ENCODE measurements at regions not wholly inside any gene's neighbourhood (a gene's known extent, or its start where the extent isn't known, plus 50 kb on each side); places are given as distances from the start of the nearest gene placed in this dataset.

- Histone ChIP-seq H3K4me3 (ENCODE audit: low read length) (no peak overlapping the region), H3F3A (ENCODE audit: control insufficient read depth, insufficient read depth) (no peaks in the 10 kb centered on the region)
Observed at GRCh38 chr9:129351642-129352145, 173.6 kb upstream of the IER5L start.

DNA sequence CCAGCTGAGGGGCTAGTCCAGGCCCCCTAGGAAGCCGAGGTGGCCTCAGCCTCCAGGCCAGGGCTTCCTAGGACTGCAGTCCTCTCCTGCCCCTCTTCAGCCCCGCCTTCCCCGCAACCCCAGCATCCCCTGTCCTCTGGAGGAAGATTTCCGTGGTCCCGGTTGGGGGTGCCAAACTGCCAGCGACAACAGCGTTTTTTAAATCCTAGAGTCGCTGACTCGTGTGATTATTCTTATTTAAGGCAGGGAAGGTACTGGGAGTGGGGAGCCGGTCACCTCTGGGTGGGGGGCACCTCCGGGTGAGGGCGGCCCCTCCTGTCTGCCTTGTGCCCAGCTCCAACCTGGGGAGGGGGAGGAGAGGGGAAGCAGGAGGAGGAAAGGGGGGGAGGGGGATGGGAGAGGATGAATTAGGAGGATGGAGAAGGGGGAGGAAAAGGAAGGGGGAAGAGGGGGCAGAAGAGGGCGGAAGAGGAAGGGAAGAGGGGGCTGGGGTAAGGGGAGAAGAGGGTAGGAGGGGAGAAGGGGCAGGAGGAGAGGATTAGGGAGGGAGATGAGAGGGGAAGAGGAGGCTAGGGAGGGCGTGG is 173.1 kb upstream of the IER5L start:
- H3K4me2 ChIP-seq (ENCODE audit: low read length), result no peak overlapping the region
- no peaks in the 10 kb centered on the region for H4K20me1 ChIP-seq (ENCODE audit: control insufficient read depth, insufficient read depth, low read depth, low read length)
- no peaks in the 10 kb centered on the region for H3K4me1 ChIP-seq (ENCODE audit: control insufficient read depth, low read length)
- H3K27ac ChIP-seq (ENCODE audit: low read depth, low read length), result no peak overlapping the region
- no peaks in the 10 kb centered on the region for H3K79me2 ChIP-seq (ENCODE audit: control insufficient read depth, low read length)
- H3K4me3 ChIP-seq (ENCODE audit: low read length), result no peak overlapping the region
- H3K27me3 ChIP-seq (ENCODE audit: control insufficient read depth, low read length), result no peaks in the 10 kb centered on the region
- no peaks in the 10 kb centered on the region for H3F3A ChIP-seq (ENCODE audit: control insufficient read depth, insufficient read depth)
- H3K9me3 ChIP-seq (ENCODE audit: control insufficient read depth, insufficient read depth, low read length), result no peaks in the 10 kb centered on the region
- no peaks in the 10 kb centered on the region for H3K36me3 ChIP-seq (ENCODE audit: control insufficient read depth, low read length)
- no peaks in the 10 kb centered on the region for H3K9me2 ChIP-seq (replicated peaks; ENCODE audit: control insufficient read depth, low read length)
- TF ChIP-seq CTCF (IDR thresholded peaks at IDR 0.05; ENCODE audit: low read depth, low read length, poor library complexity, severe bottlenecking), result no peak
- TF ChIP-seq EZH2phosphoT487 (IDR thresholded peaks at IDR 0.05; ENCODE audit: borderline replicate concordance, low read length), result no peak

More at GRCh38 chr9:129351642-129352145, 173.6 kb upstream of the IER5L start:
- Histone ChIP-seq H3K27me3 (ENCODE audit: control insufficient read depth, low read length) (no peaks in the 10 kb centered on the region), H4K20me1 (ENCODE audit: control insufficient read depth, insufficient read depth, low read depth, low read length) (no peaks in the 10 kb centered on the region), H3K9me3 (ENCODE audit: control insufficient read depth, insufficient read depth, low read length) (no peaks in the 10 kb centered on the region), H3K36me3 (ENCODE audit: control insufficient read depth, low read length) (no peaks in the 10 kb centered on the region), H3K4me1 (ENCODE audit: control insufficient read depth, low read length) (no peaks in the 10 kb centered on the region), H3K27ac (ENCODE audit: low read depth, low read length) (no peak overlapping the region), H3K4me2 (ENCODE audit: low read length) (no peak overlapping the region), H3K9me2 (replicated peaks; ENCODE audit: control insufficient read depth, low read length) (no peaks in the 10 kb centered on the region), H3K79me2 (ENCODE audit: control insufficient read depth, low read length) (no peaks in the 10 kb centered on the region)
- TF ChIP-seq EZH2phosphoT487 (IDR thresholded peaks at IDR 0.05; ENCODE audit: borderline replicate concordance, low read length) (no peak), CTCF (IDR thresholded peaks at IDR 0.05; ENCODE audit: low read depth, low read length, poor library complexity, severe bottlenecking) (no peak)

DNA sequence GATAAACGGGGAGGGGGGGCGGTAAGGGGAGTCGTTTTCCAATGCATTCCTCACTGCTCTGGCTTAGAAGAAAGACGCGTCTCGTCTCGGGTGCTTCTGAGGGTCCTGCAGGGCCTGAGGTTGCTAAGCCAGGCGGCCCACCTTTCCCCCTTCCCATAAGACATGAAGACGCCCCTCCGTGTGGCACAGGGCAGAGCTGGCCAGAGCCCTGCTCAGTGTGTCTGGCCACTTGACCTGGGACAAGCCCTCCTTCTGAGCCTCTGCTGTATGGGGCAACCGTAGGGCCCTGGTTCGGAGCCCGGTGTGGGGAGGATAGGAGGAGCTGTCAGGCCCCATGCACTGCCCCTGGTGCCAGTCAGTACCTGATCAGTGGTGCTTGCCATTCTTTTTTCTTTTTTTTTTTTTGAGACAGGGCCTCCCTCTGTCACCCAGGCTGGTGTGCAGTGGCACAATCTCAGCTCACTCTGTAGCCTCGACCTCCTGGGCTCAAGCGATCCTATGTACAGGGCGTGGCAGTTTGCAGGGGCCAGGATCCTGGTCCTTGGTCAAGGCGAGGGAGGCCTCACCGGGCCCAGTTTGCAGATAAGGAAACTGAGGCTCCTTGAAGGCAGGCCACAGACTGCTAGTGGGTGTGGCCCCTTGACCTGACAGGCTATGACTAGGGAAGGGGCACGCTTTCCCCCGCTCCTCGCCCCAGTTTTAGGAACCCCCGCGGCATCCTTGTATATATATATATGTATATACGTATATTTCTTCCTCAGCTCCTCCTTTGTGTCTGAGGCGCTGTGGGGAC is 172.3 kb upstream of the IER5L start:
- TF ChIP-seq CTCF (IDR thresholded peaks at IDR 0.05; ENCODE audit: low read depth, low read length, poor library complexity, severe bottlenecking) (no peak), EZH2phosphoT487 (IDR thresholded peaks at IDR 0.05; ENCODE audit: borderline replicate concordance, low read length) (no peak)
- Histone ChIP-seq H3K27ac (ENCODE audit: low read depth, low read length) (no peak overlapping the region), H3K4me2 (ENCODE audit: low read length) (no peak overlapping the region), H3K27me3 (ENCODE audit: control insufficient read depth, low read length) (no peaks in the 10 kb centered on the region), H3K9me3 (ENCODE audit: control insufficient read depth, insufficient read depth, low read length) (no peaks in the 10 kb centered on the region), H3F3A (ENCODE audit: control insufficient read depth, insufficient read depth) (no peaks in the 10 kb centered on the region), H3K4me3 (ENCODE audit: low read length) (no peak overlapping the region), H3K79me2 (ENCODE audit: control insufficient read depth, low read length) (no peaks in the 10 kb centered on the region), H3K9me2 (replicated peaks; ENCODE audit: control insufficient read depth, low read length) (no peaks in the 10 kb centered on the region), H3K4me1 (ENCODE audit: control insufficient read depth, low read length) (no peaks in the 10 kb centered on the region), H3K36me3 (ENCODE audit: control insufficient read depth, low read length) (no peaks in the 10 kb centered on the region), H4K20me1 (ENCODE audit: control insufficient read depth, insufficient read depth, low read depth, low read length) (no peaks in the 10 kb centered on the region)

Measured in DOHH2 (cell line).